IMR-90 (cell line): ENCODE measurements at regions not wholly inside any gene's neighbourhood (a gene's known extent, or its start where the extent isn't known, plus 50 kb on each side); places are given as distances from the start of the nearest gene placed in this dataset.

ENCODE experiments used
- ATAC-seq: fragments of 200-7000 bp; cut with Tn5 transposase; 2 replicates; pipeline ENCODE4 v1.9.1; 2020; ENCODE audit warnings: low read depth, mild to moderate bottlenecking, moderate library complexity
- BruUV-seq: library from RNA; stranded (reverse); fragments of 400-500 nt; replicated peaks from 2 replicates; lab custom pipeline; 2021; lab: Mats Ljungman, UMichigan
- CTCF ChIA-PET: fragments of 300-600 bp; formaldehyde crosslinking; extraction: SDS; loops from one replicate; lab custom pipeline; 2021; ENCODE audit warnings: antibody characterized with exemption; lab: Yijun Ruan, JAX
- POLR2A ChIA-PET: fragments of 300-600 bp; sonication (Branson Sonifier 250); formaldehyde crosslinking; loops from one replicate; lab custom pipeline; 2022; ENCODE audit warnings: antibody characterized with exemption; ENCODE audit not compliant: unreplicated experiment; lab: Charles Lee
- DNase-seq: peaks from one replicate; pipeline ENCODE4 v3.0.0; 2013
- H2AFZ ChIP-seq: replicated peaks from 2 replicates; pipeline ENCODE3; 2013; ENCODE audit warnings: low read length, mild to moderate bottlenecking; ENCODE audit not compliant: poor library complexity
- H2AK5ac ChIP-seq: 2 replicates; pipeline ENCODE4 v1.6.1; 2013; ENCODE audit warnings: low read depth, low read length, inconsistent platforms
- H2AK9ac ChIP-seq: replicated peaks from 2 replicates; pipeline ENCODE3; 2013; ENCODE audit warnings: mild to moderate bottlenecking, low read depth, low read length, moderate library complexity; ENCODE audit not compliant: poor library complexity
- H2BK120ac ChIP-seq: 2 replicates; pipeline ENCODE4 v1.6.1; 2013; ENCODE audit warnings: low read depth, low read length, inconsistent platforms
- H2BK15ac ChIP-seq: 3 replicates; pipeline ENCODE4 v1.6.1; 2013; ENCODE audit warnings: low read depth, low read length, inconsistent platforms
- H2BK20ac ChIP-seq: 2 replicates; pipeline ENCODE4 v1.6.1; 2013; ENCODE audit warnings: low read depth, mild to moderate bottlenecking, inconsistent platforms, low read length, moderate library complexity
- H2BK5ac ChIP-seq: 2 replicates; pipeline ENCODE4 v1.6.1; 2013; ENCODE audit warnings: mild to moderate bottlenecking, low read depth, low read length, inconsistent platforms; ENCODE audit not compliant: poor library complexity, severe bottlenecking
- H3K14ac ChIP-seq: replicated peaks from 2 replicates; pipeline ENCODE4 v1.6.1; 2013; ENCODE audit warnings: low read depth, low read length, inconsistent platforms
- H3K18ac ChIP-seq: 2 replicates; pipeline ENCODE4 v1.6.1; 2013; ENCODE audit warnings: low read depth, low read length, control low read depth
- H3K23ac ChIP-seq: 2 replicates; pipeline ENCODE4 v1.6.1; 2013; ENCODE audit warnings: low read depth, low read length, inconsistent platforms
- H3K27ac ChIP-seq: 2 replicates; pipeline ENCODE4 v1.5.1; 2013; ENCODE audit warnings: mild to moderate bottlenecking, control low read depth, low read length; ENCODE audit not compliant: insufficient read depth
- H3K27me3 ChIP-seq: 2 replicates; pipeline ENCODE4 v1.6.1; 2013; ENCODE audit warnings: low read length; ENCODE audit not compliant: control insufficient read depth, insufficient read depth
- H3K36me3 ChIP-seq: 2 replicates; pipeline ENCODE4 v1.6.1; 2013; ENCODE audit warnings: low read length, mixed read lengths; ENCODE audit not compliant: control insufficient read depth, insufficient read depth
- H3K4ac ChIP-seq: 2 replicates; pipeline ENCODE4 v1.6.1; 2013; ENCODE audit warnings: low read depth, low read length, inconsistent platforms
- H3K4me1 ChIP-seq: 2 replicates; pipeline ENCODE4 v1.6.1; 2013; ENCODE audit warnings: low read length, mixed read lengths; ENCODE audit not compliant: control insufficient read depth, insufficient read depth
- H3K4me2 ChIP-seq: 2 replicates; pipeline ENCODE4 v1.6.1; 2013; ENCODE audit warnings: low read depth, mild to moderate bottlenecking, control low read depth, low read length, moderate library complexity
- H3K4me3 ChIP-seq: 2 replicates; pipeline ENCODE4 v1.5.1; 2013; ENCODE audit warnings: low read depth, mild to moderate bottlenecking, control low read depth, low read length, moderate library complexity; ENCODE audit not compliant: insufficient read depth
- H3K56ac ChIP-seq: 2 replicates; pipeline ENCODE4 v1.6.1; 2013; ENCODE audit warnings: low read length, inconsistent platforms; ENCODE audit not compliant: insufficient read depth; ENCODE audit errors: extremely low read depth
- H3K79me1 ChIP-seq, 2 experiments: 2 replicates each; pipeline ENCODE4 v1.6.1; 2013; ENCODE audit warnings: low read length in 2 of 2, inconsistent platforms in 1 of 2, low read depth in 1 of 2
- H3K9ac ChIP-seq: 2 replicates; pipeline ENCODE4 v1.6.1; 2013; ENCODE audit warnings: low read depth, low read length, control low read depth
- H3K9me1 ChIP-seq: 2 replicates; pipeline ENCODE4 v1.6.1; 2013; ENCODE audit warnings: low read length, inconsistent platforms; ENCODE audit not compliant: insufficient read depth
- H3K9me3 ChIP-seq: 2 replicates; pipeline ENCODE4 v1.6.1; 2013; ENCODE audit warnings: low read length; ENCODE audit not compliant: control insufficient read depth, insufficient read depth
- H4K20me1 ChIP-seq: 2 replicates; pipeline ENCODE4 v1.6.1; 2013; ENCODE audit warnings: low read length, inconsistent platforms; ENCODE audit not compliant: insufficient read depth
- H4K5ac ChIP-seq: 2 replicates; pipeline ENCODE4 v1.6.1; 2013; ENCODE audit warnings: mild to moderate bottlenecking, low read depth, low read length, control low read depth
- H4K8ac ChIP-seq, 2 experiments: 2 replicates each; pipeline ENCODE4 v1.6.1; 2013; ENCODE audit warnings: low read depth in 2 of 2, low read length in 2 of 2, control low read depth in 1 of 2, inconsistent platforms in 1 of 2
- H4K91ac ChIP-seq: 2 replicates; pipeline ENCODE4 v1.6.1; 2013; ENCODE audit warnings: low read depth, low read length, inconsistent platforms; ENCODE audit not compliant: insufficient read depth
- BHLHE40 ChIP-seq: fragments of 150-350 bp; IDR thresholded peaks from 2 replicates; pipeline ENCODE4 v1.6.1; 2016; ENCODE audit warnings: mild to moderate bottlenecking, low read depth, low read length
- CEBPB ChIP-seq: IDR thresholded peaks from 2 replicates; pipeline ENCODE4 v1.6.1; 2012; ENCODE audit warnings: low read depth, low read length, improper control_type of control experiment
- FOS ChIP-seq: fragments of 150-350 bp; IDR thresholded peaks from 2 replicates; pipeline ENCODE4 v1.6.1; 2016; ENCODE audit warnings: low read depth, low read length
- dilution Hi-C: fragments of 300-500 bp; cut with HindIII; formaldehyde crosslinking; loops from one replicate; pipeline ENCODE4 v1.14.3; 2018; ENCODE audit warnings: low sequenced_read_pairs; ENCODE audit not compliant: unreplicated experiment
- in situ Hi-C: fragments of 300-500 bp; cut with MboI; formaldehyde crosslinking; loops from 3 replicates; pipeline ENCODE4 v1.14.3; 2019; ENCODE audit warnings: low sequenced_read_pairs, inconsistent platforms, mixed read lengths
- intact Hi-C: fragments of 100-400 bp; cut with micrococcal nuclease; formaldehyde crosslinking; loops from 2 replicates; pipeline ENCODE4 v1.10.0; 2022

- Histone ChIP-seq H3K18ac (no peak overlapping the region; the same call in 1 of the 2 replicates), H2BK5ac (no peak overlapping the region), H3K27me3 (no peaks in the 10 kb centered on the region), H3K4me2 (no peak overlapping the region), H2BK20ac (no peak overlapping the region), H3K4ac (no peak overlapping the region), H2BK15ac (no peak overlapping the region), H3K56ac (no peak overlapping the region), H2AK5ac (peak overlapping the region; percentile 40; the same call in 1 of the 2 replicates), H3K9ac (no peak overlapping the region), H4K8ac (no peak overlapping the region), H4K5ac (no peak overlapping the region), H3K4me3 (no peak overlapping the region), H4K20me1 (no peaks in the 10 kb centered on the region), H3K27ac (no peak overlapping the region), H3K23ac (no peak overlapping the region), H2AFZ (no peak overlapping the region), H3K9me3 (peaks cover 3% of the 10 kb centered on the region; the same call in 1 of the 2 replicates), H3K9me1 (no peaks in the 10 kb centered on the region), H3K4me1 (peaks cover 1% of the 10 kb centered on the region; the same call in 1 of the 2 replicates), H2AK9ac (peak overlapping the region; percentile 3), H3K79me1 (no peaks in the 10 kb centered on the region), H3K36me3 (no peaks in the 10 kb centered on the region), H3K14ac (no peak overlapping the region), H2BK120ac (no peak overlapping the region), H4K91ac (no peak overlapping the region)
- dilution Hi-C loops = no loop called here
- ATAC-seq (no peak), DNase-seq (no peak)
- intact Hi-C loops = no loop called here
- in situ Hi-C loops = no loop called here
- no TSS peak for BruUV-seq
- CTCF ChIA-PET = no interaction called here
- POLR2A ChIA-PET = no interaction called here
- TF ChIP-seq BHLHE40 (no peak), CEBPB (no peak), FOS (no peak)
Measured at GRCh38 chr1:234884701-234885100, 243.9 kb downstream of the TOMM20 start.
